ENCODE measurements at regions not wholly inside any gene's neighbourhood (a gene's known extent, or its start where the extent isn't known, plus 50 kb on each side); places are given as distances from the start of the nearest gene placed in this dataset.
"Not testable (repeated sequence)": the region's sequence is repeated elsewhere in the genome, so short reads cannot be mapped to it uniquely, and the experiment has no call there.

GRCh38 chr18:70808481-70809056 is 519.7 kb downstream of the SOCS6 start:
- Histone ChIP-seq H3K4me3 (no peak overlapping the region), H3K36me3 (no peaks in the 10 kb centered on the region), H3K4me1 (no peaks in the 10 kb centered on the region), H3K27me3 (ENCODE audit: low read depth) (no peaks in the 10 kb centered on the region), H3K9me3 (no peaks in the 10 kb centered on the region), H3K27ac (no peak overlapping the region)
- no peak for TF ChIP-seq CTCF (IDR thresholded peaks at IDR 0.05)
- no peak for DNase-seq
- ATAC-seq, result no peak
- intact Hi-C loops (cut with DNase I), result no loop called here

- ATAC-seq (peak; percentile 76 to 79), DNase-seq (no peak)
- TF ChIP-seq CTCF (IDR thresholded peaks at IDR 0.05), result peak; percentile 59
- Histone ChIP-seq H3K27ac (no peak overlapping the region), H3K36me3 (no peaks in the 10 kb centered on the region), H3K9me3 (no peaks in the 10 kb centered on the region), H3K4me3 (no peak overlapping the region), H3K4me1 (peaks cover 4% of the 10 kb centered on the region), H3K27me3 (ENCODE audit: low read depth) (no peaks in the 10 kb centered on the region)
- intact Hi-C loops (cut with DNase I), result no loop called here
Measured at GRCh38 chr18:70781860-70782453, 493.1 kb downstream of the SOCS6 start.

DNA sequence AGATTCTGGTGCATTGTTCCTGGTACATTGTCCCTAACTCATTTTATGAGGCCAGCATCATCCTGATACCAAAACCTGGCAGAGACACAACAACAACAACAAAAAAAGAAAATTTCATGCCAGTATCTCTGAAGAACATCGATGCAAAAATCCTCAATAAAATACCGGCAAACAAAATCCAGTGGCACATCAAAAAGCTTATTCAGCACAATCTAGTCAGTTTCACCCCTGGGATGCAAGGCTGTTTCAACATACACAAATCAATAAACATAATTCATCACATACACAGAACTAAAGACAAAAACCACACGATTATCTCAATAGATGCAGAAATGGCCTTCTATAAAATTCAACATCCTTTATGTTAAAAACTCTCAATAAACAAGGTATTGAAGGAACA is 477.4 kb downstream of the SOCS6 start:
- H3K27ac ChIP-seq; H3K4me3 ChIP-seq; H3K4me1 ChIP-seq; DNase-seq; ATAC-seq; H3K27me3 ChIP-seq (ENCODE audit: low read depth); intact Hi-C loops (cut with DNase I); H3K36me3 ChIP-seq; H3K9me3 ChIP-seq: not testable (repeated sequence)

DNA sequence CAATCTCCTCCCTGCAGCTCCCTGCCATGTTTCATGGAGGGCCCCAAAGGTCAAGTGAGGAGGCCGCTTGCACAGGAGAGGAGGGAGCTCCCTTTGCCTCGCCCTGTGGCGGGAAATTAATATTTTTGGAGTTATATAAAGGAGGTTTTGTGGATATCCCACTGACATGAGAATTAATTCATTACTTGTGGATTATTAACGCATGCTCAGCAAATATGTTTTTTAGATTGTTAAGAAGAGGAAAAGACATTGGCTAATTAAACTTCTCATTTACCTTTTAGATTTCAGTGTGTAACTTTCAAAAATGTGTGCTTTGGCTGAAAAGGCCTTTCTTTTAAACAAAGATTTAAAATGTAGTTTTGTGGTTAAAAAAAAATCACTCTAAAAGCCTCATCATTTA is 474.0 kb downstream of the SOCS6 start:
- no peak overlapping the region for H3K27ac ChIP-seq
- ATAC-seq (no peak), DNase-seq (no peak)
- H3K4me1 ChIP-seq, result no peaks in the 10 kb centered on the region
- TF ChIP-seq CTCF (IDR thresholded peaks at IDR 0.05), result no peak
- no peak overlapping the region for H3K4me3 ChIP-seq
- no peaks in the 10 kb centered on the region for H3K27me3 ChIP-seq (ENCODE audit: low read depth)
- intact Hi-C loops (cut with DNase I), result no loop called here
- H3K36me3 ChIP-seq, result no peaks in the 10 kb centered on the region
- H3K9me3 ChIP-seq, result peaks cover 5% of the 10 kb centered on the region

GRCh38 chr18:70758780-70759179 is 469.9 kb downstream of the SOCS6 start:
- no peaks in the 10 kb centered on the region for H3K4me1 ChIP-seq
- no peaks in the 10 kb centered on the region for H3K9me3 ChIP-seq
- no peak for DNase-seq
- intact Hi-C loops (cut with DNase I), result no loop called here
- no peak overlapping the region for H3K27ac ChIP-seq
- no peaks in the 10 kb centered on the region for H3K27me3 ChIP-seq (ENCODE audit: low read depth)
- TF ChIP-seq CTCF (IDR thresholded peaks at IDR 0.05), result no peak
- H3K4me3 ChIP-seq, result no peak overlapping the region
- ATAC-seq, result no peak
- H3K36me3 ChIP-seq, result no peaks in the 10 kb centered on the region

- H3K4me1 ChIP-seq, result no peaks in the 10 kb centered on the region
- intact Hi-C loops (cut with DNase I), result no loop called here
- ATAC-seq, result no peak
Measured at GRCh38 chr18:70754486-70754885, 465.6 kb downstream of the SOCS6 start.

More at GRCh38 chr18:70754486-70754885, 465.6 kb downstream of the SOCS6 start:
- DNase-seq, result no peak
- no peak for TF ChIP-seq CTCF (IDR thresholded peaks at IDR 0.05)
- no peak overlapping the region for H3K4me3 ChIP-seq
- H3K27me3 ChIP-seq (ENCODE audit: low read depth), result no peaks in the 10 kb centered on the region
- no peaks in the 10 kb centered on the region for H3K36me3 ChIP-seq
- no peak overlapping the region for H3K27ac ChIP-seq
- H3K9me3 ChIP-seq, result no peaks in the 10 kb centered on the region

Data from lower lobe of right lung (tissue), 2 donors.